ENCODE measurements at regions not wholly inside any gene's neighbourhood (a gene's known extent, or its start where the extent isn't known, plus 50 kb on each side); places are given as distances from the start of the nearest gene placed in this dataset.

GRCh38 chr10:124325633-124325914, 93.1 kb downstream of the OAT start:
- ChIA-PET RAD21 (ENCODE audit: low non-redundant PET in 1 of 2, low total read pairs in 2 of 2, uncharacterized antibody in 2 of 2, unreplicated experiment in 2 of 2) (no interaction called here), POLR2A (no interaction called here), CTCF (no interaction called here)
- no peaks in the 10 kb centered on the region for H3K36me3 ChIP-seq (ENCODE audit: control insufficient read depth in 1 of 2, insufficient read depth in 2 of 2, low read length in 2 of 2)
- H3K9me3 ChIP-seq (ENCODE audit: control insufficient read depth in 1 of 2, insufficient read depth in 1 of 2, low read depth in 1 of 2, low read length in 2 of 2): no peaks in the 10 kb centered on the region
- ATAC-seq: no peak
- BruUV-seq (replicated peaks): no TSS peak
- no peak overlapping the region for H2AFZ ChIP-seq (ENCODE audit: low read depth, low read length, poor library complexity, severe bottlenecking)
- no peak overlapping the region for H3K9ac ChIP-seq (ENCODE audit: low read length)
- H3K27ac ChIP-seq (ENCODE audit: low read depth, low read length): no peak overlapping the region
- no peaks in the 10 kb centered on the region for H3K4me1 ChIP-seq (ENCODE audit: control insufficient read depth in 1 of 2, insufficient read depth in 2 of 2, low read length in 2 of 2)
- H4K20me1 ChIP-seq (ENCODE audit: insufficient read depth): no peaks in the 10 kb centered on the region
- intact Hi-C loops (cut with micrococcal nuclease): no loop called here
- H3K27me3 ChIP-seq (ENCODE audit: insufficient read depth, low read length): peaks cover 4% of the 10 kb centered on the region; the same call in 1 of the 2 replicates
- H3K4me3 ChIP-seq (replicated peaks in 1 of 2; ENCODE audit: low read depth in 1 of 2, low read length in 2 of 2): no peak overlapping the region
- TF ChIP-seq POLR2AphosphoS5 (IDR thresholded peaks at IDR 0.05; ENCODE audit: low read depth, low read length) (no peak), CTCF (IDR thresholded peaks at IDR 0.05 in 2 of 3, conservative IDR thresholded peaks at IDR 0.05 in 1 of 3; ENCODE audit: borderline replicate concordance in 1 of 3, insufficient read depth in 1 of 3, low read depth in 2 of 3, low read length in 2 of 3) (no peak), EZH2 (IDR thresholded peaks at IDR 0.05) (no peak), ZBTB33 (IDR thresholded peaks at IDR 0.05; ENCODE audit: extremely low read depth, insufficient replicate concordance, low read length) (no peak), SP1 (IDR thresholded peaks at IDR 0.05; ENCODE audit: low read depth) (no peak), EZH2phosphoT487 (IDR thresholded peaks at IDR 0.05; ENCODE audit: borderline replicate concordance) (no peak), SIN3A (IDR thresholded peaks at IDR 0.05; ENCODE audit: low read depth) (no peak)
- no peaks in the 10 kb centered on the region for H3K79me2 ChIP-seq (ENCODE audit: insufficient read depth, low read length)
- no peaks in the 10 kb centered on the region for H3K9me2 ChIP-seq (ENCODE audit: insufficient read depth)
- no peak overlapping the region for H3K4me2 ChIP-seq (ENCODE audit: low read length)
- DNase-seq (ENCODE audit: low read depth, low spot score): no peak
